CD4-positive, CD25-positive, alpha-beta regulatory T cell (primary cell): ENCODE measurements at regions not wholly inside any gene's neighbourhood (a gene's known extent, or its start where the extent isn't known, plus 50 kb on each side); places are given as distances from the start of the nearest gene placed in this dataset.

Experiments
- ATAC-seq, 2 donors: fragments of 150-1000 bp; cut with Tn5 transposase; one replicate each; pipeline ENCODE4 v1.10.0; 2021; ENCODE audit warnings: low read depth in 2 of 2, moderate number of reproducible peaks in 2 of 2, moderate library complexity in 1 of 2
- DNase-seq, 3 donors: peaks; one replicate each; pipeline versions ENCODE4 v3.0.0 to v3.0.0-alpha.2; 2012 to 2022; ENCODE audit warnings: mixed read lengths in 1 of 3
- H3K27ac ChIP-seq: one replicate; pipeline ENCODE4 v1.7.0; 2013; ENCODE audit warnings: mild to moderate bottlenecking, low read length; ENCODE audit not compliant: insufficient read depth, poor library complexity, severe bottlenecking
- H3K27me3 ChIP-seq: one replicate; pipeline ENCODE4 v1.7.0; 2013; ENCODE audit warnings: low read length; ENCODE audit not compliant: control insufficient read depth, insufficient read depth
- H3K36me3 ChIP-seq: one replicate; pipeline ENCODE4 v1.7.0; 2013; ENCODE audit warnings: mild to moderate bottlenecking, low read length, moderate library complexity; ENCODE audit not compliant: control insufficient read depth, insufficient read depth
- H3K4me1 ChIP-seq: 2 replicates; pipeline ENCODE4 v1.7.0; 2013; ENCODE audit warnings: mild to moderate bottlenecking, low read length; ENCODE audit not compliant: insufficient read depth, control insufficient read depth, poor library complexity, severe bottlenecking
- H3K4me3 ChIP-seq: one replicate; pipeline ENCODE4 v1.7.0; 2013; ENCODE audit warnings: low read depth, mild to moderate bottlenecking, low read length, moderate library complexity
- H3K9me3 ChIP-seq, 2 experiments: 1 replicate in 1 of 2; 2 replicates in 1 of 2; pipeline ENCODE4 v1.7.0; 2013; ENCODE audit warnings: low read length in 2 of 2, mild to moderate bottlenecking in 1 of 2, moderate library complexity in 1 of 2; ENCODE audit not compliant: control insufficient read depth in 2 of 2
- H3K27ac Mint-ChIP-seq, 3 donors: one replicate each; pipeline ENCODE4 v1.8.0; 2020 to 2022; ENCODE audit warnings: mild to moderate bottlenecking in 3 of 3, mixed read lengths in 3 of 3, moderate library complexity in 2 of 3
- H3K27me3 Mint-ChIP-seq: one replicate; pipeline ENCODE4 v1.8.0; 2022; ENCODE audit warnings: mild to moderate bottlenecking, mixed read lengths
- H3K36me3 Mint-ChIP-seq: one replicate; pipeline ENCODE4 v1.8.0; 2020; ENCODE audit warnings: mixed read lengths
- H3K4me1 Mint-ChIP-seq, 4 donors: one replicate each; pipeline ENCODE4 v1.8.0; 2020 to 2022; ENCODE audit warnings: mixed read lengths in 4 of 4, mild to moderate bottlenecking in 1 of 4
- H3K4me3 Mint-ChIP-seq, 4 donors: one replicate each; pipeline ENCODE4 v1.8.0; 2020 to 2022; ENCODE audit warnings: mild to moderate bottlenecking in 4 of 4, mixed read lengths in 4 of 4, moderate library complexity in 3 of 4
- H3K9me3 Mint-ChIP-seq, 7 donors: one replicate each; pipeline ENCODE4 v1.8.0; 2020 to 2022; ENCODE audit warnings: mixed read lengths in 7 of 7, mild to moderate bottlenecking in 3 of 7, moderate library complexity in 2 of 7

- peaks cover 0 to 5% (median 0%) of the 10 kb centered on the region in 7 donors for H3K9me3 Mint-ChIP-seq
- DNase-seq (no peak), ATAC-seq (no peak)
- no peak overlapping the region for H3K27ac ChIP-seq
- no peaks in the 10 kb centered on the region for H3K36me3 ChIP-seq
- no peaks in the 10 kb centered on the region for H3K9me3 ChIP-seq
- H3K27me3 Mint-ChIP-seq = peaks cover 13% of the 10 kb centered on the region
- no peak overlapping the region for H3K4me3 ChIP-seq
- H3K4me1 Mint-ChIP-seq = no peaks in the 10 kb centered on the region
- no peaks in the 10 kb centered on the region for H3K36me3 Mint-ChIP-seq
- H3K4me1 ChIP-seq = no peaks in the 10 kb centered on the region
- H3K27ac Mint-ChIP-seq = no peak overlapping the region
- no peak overlapping the region for H3K4me3 Mint-ChIP-seq
- no peaks in the 10 kb centered on the region for H3K27me3 ChIP-seq
Measured at GRCh38 chr20:48056218-48056617, 270.9 kb upstream of the SULF2 start.

- Mint-ChIP-seq H3K27me3 (peaks cover 13% of the 10 kb centered on the region), H3K36me3 (no peaks in the 10 kb centered on the region), H3K27ac (no peak overlapping the region), H3K4me1 (no peaks in the 10 kb centered on the region), H3K4me3 (no peak overlapping the region), H3K9me3 (peaks cover 0 to 7% (median 3%) of the 10 kb centered on the region in 7 donors)
- no peaks in the 10 kb centered on the region for H3K9me3 ChIP-seq
- no peak for ATAC-seq
- H3K27me3 ChIP-seq = no peaks in the 10 kb centered on the region
- no peak overlapping the region for H3K27ac ChIP-seq
- no peaks in the 10 kb centered on the region for H3K4me1 ChIP-seq
- no peaks in the 10 kb centered on the region for H3K36me3 ChIP-seq
- no peak overlapping the region for H3K4me3 ChIP-seq
- no peak for DNase-seq
Measured at GRCh38 chr20:48054051-48054450, 268.8 kb upstream of the SULF2 start.

GRCh38 chr20:48052475-48052835 lies 267.2 kb upstream of the SULF2 start:
- ATAC-seq = no peak
- DNase-seq = no peak
- Mint-ChIP-seq H3K4me1 (no peaks in the 10 kb centered on the region), H3K9me3 (peaks cover 0 to 8% (median 3%) of the 10 kb centered on the region in 7 donors), H3K27me3 (peaks cover 18% of the 10 kb centered on the region), H3K36me3 (no peaks in the 10 kb centered on the region), H3K4me3 (no peak overlapping the region), H3K27ac (no peak overlapping the region)
- no peaks in the 10 kb centered on the region for H3K9me3 ChIP-seq
- H3K4me3 ChIP-seq = no peak overlapping the region
- H3K4me1 ChIP-seq = no peaks in the 10 kb centered on the region
- no peaks in the 10 kb centered on the region for H3K36me3 ChIP-seq
- no peak overlapping the region for H3K27ac ChIP-seq
- H3K27me3 ChIP-seq = no peaks in the 10 kb centered on the region

- H3K4me3 Mint-ChIP-seq = no peak overlapping the region
- Histone ChIP-seq H3K4me1 (no peaks in the 10 kb centered on the region), H3K9me3 (no peaks in the 10 kb centered on the region), H3K4me3 (no peak overlapping the region), H3K27ac (no peak overlapping the region), H3K36me3 (no peaks in the 10 kb centered on the region), H3K27me3 (no peaks in the 10 kb centered on the region)
- H3K27me3 Mint-ChIP-seq = peaks cover 13% of the 10 kb centered on the region
- H3K4me1 Mint-ChIP-seq = no peaks in the 10 kb centered on the region
- H3K9me3 Mint-ChIP-seq = peaks cover 0 to 8% (median 3%) of the 10 kb centered on the region in 7 donors
- DNase-seq (no peak), ATAC-seq (no peak)
- no peaks in the 10 kb centered on the region for H3K36me3 Mint-ChIP-seq
- H3K27ac Mint-ChIP-seq = no peak overlapping the region
Measured at GRCh38 chr20:48051794-48052474, 266.7 kb upstream of the SULF2 start.

- H3K36me3 ChIP-seq = no peaks in the 10 kb centered on the region
- no peak for ATAC-seq
- DNase-seq = no peak
- H3K4me3 Mint-ChIP-seq = no peak overlapping the region
- H3K27ac Mint-ChIP-seq = no peak overlapping the region
- no peak overlapping the region for H3K27ac ChIP-seq
- H3K4me1 ChIP-seq = no peaks in the 10 kb centered on the region
- H3K4me1 Mint-ChIP-seq = no peaks in the 10 kb centered on the region
- no peaks in the 10 kb centered on the region for H3K27me3 ChIP-seq
- no peaks in the 10 kb centered on the region for H3K9me3 ChIP-seq
- H3K4me3 ChIP-seq = no peak overlapping the region
- H3K27me3 Mint-ChIP-seq = peaks cover 28% of the 10 kb centered on the region
- H3K36me3 Mint-ChIP-seq = no peaks in the 10 kb centered on the region
- peaks cover 0 to 8% (median 3%) of the 10 kb centered on the region in 7 donors for H3K9me3 Mint-ChIP-seq
Measured at GRCh38 chr20:48049641-48050040, 264.4 kb upstream of the SULF2 start.

- DNase-seq (no peak), ATAC-seq (no peak)
- H3K27me3 Mint-ChIP-seq = peaks cover 28% of the 10 kb centered on the region
- Histone ChIP-seq H3K4me3 (no peak overlapping the region), H3K27me3 (no peaks in the 10 kb centered on the region), H3K36me3 (no peaks in the 10 kb centered on the region), H3K27ac (no peak overlapping the region), H3K4me1 (no peaks in the 10 kb centered on the region), H3K9me3 (no peaks in the 10 kb centered on the region)
- H3K4me1 Mint-ChIP-seq = no peaks in the 10 kb centered on the region
- peaks cover 0 to 8% (median 2%) of the 10 kb centered on the region in 7 donors for H3K9me3 Mint-ChIP-seq
- no peak overlapping the region for H3K27ac Mint-ChIP-seq
- no peaks in the 10 kb centered on the region for H3K36me3 Mint-ChIP-seq
- H3K4me3 Mint-ChIP-seq = no peak overlapping the region
Measured at GRCh38 chr20:48049171-48049570, 263.9 kb upstream of the SULF2 start.

- no peak overlapping the region for H3K4me3 Mint-ChIP-seq
- H3K27me3 ChIP-seq = no peaks in the 10 kb centered on the region
- peaks cover 0 to 8% (median 0%) of the 10 kb centered on the region in 7 donors for H3K9me3 Mint-ChIP-seq
- no peak overlapping the region for H3K27ac ChIP-seq
- H3K36me3 Mint-ChIP-seq = no peaks in the 10 kb centered on the region
- H3K9me3 ChIP-seq = no peaks in the 10 kb centered on the region
- no peaks in the 10 kb centered on the region for H3K4me1 Mint-ChIP-seq
- no peak overlapping the region for H3K27ac Mint-ChIP-seq
- H3K4me1 ChIP-seq = no peaks in the 10 kb centered on the region
- DNase-seq (no peak), ATAC-seq (no peak)
- H3K4me3 ChIP-seq = no peak overlapping the region
- H3K36me3 ChIP-seq = no peaks in the 10 kb centered on the region
- peaks cover 28% of the 10 kb centered on the region for H3K27me3 Mint-ChIP-seq
Measured at GRCh38 chr20:48047447-48047846, 262.2 kb upstream of the SULF2 start.

GRCh38 chr20:48042628-48043027 lies 257.3 kb upstream of the SULF2 start:
- H3K27ac Mint-ChIP-seq = no peak overlapping the region
- H3K27me3 ChIP-seq = no peaks in the 10 kb centered on the region
- DNase-seq (no peak), ATAC-seq (no peak)
- no peak overlapping the region for H3K4me3 ChIP-seq
- H3K9me3 ChIP-seq = no peaks in the 10 kb centered on the region
- no peaks in the 10 kb centered on the region for H3K36me3 ChIP-seq
- H3K27me3 Mint-ChIP-seq = peaks cover 19% of the 10 kb centered on the region
- H3K4me1 Mint-ChIP-seq = no peaks in the 10 kb centered on the region
- no peak overlapping the region for H3K4me3 Mint-ChIP-seq
- no peak overlapping the region for H3K27ac ChIP-seq
- H3K4me1 ChIP-seq = no peaks in the 10 kb centered on the region
- H3K9me3 Mint-ChIP-seq = no peaks in the 10 kb centered on the region
- H3K36me3 Mint-ChIP-seq = no peaks in the 10 kb centered on the region
